Suprapubic skin (tissue), 4 donors: ENCODE measurements at regions not wholly inside any gene's neighbourhood (a gene's known extent, or its start where the extent isn't known, plus 50 kb on each side); places are given as distances from the start of the nearest gene placed in this dataset.

Source experiments
- DNase-seq, 2 donors: peaks; one replicate each; pipeline ENCODE4 v3.0.0-alpha.2; 2019; ENCODE audit warnings: low spot score in 2 of 2
- H3K27ac ChIP-seq: fragments of 200-600 bp; sonication (generic); one replicate; pipeline ENCODE4 v1.5.1; 2019
- H3K27me3 ChIP-seq: fragments of 200-600 bp; sonication (generic); one replicate; pipeline ENCODE4 v1.5.1; 2019
- H3K36me3 ChIP-seq: fragments of 200-600 bp; sonication (generic); one replicate; pipeline ENCODE4 v1.5.1; 2019
- H3K4me1 ChIP-seq: fragments of 200-600 bp; sonication (generic); one replicate; pipeline ENCODE4 v1.5.1; 2019
- H3K4me3 ChIP-seq: fragments of 200-600 bp; sonication (generic); one replicate; pipeline ENCODE4 v1.5.1; 2019; ENCODE audit warnings: mild to moderate bottlenecking
- H3K9me3 ChIP-seq: fragments of 200-600 bp; sonication (generic); one replicate; pipeline ENCODE4 v1.5.1; 2019
- EP300 ChIP-seq: sonication (generic); formaldehyde crosslinking; IDR thresholded peaks from one replicate; pipeline ENCODE4 v1.6.1; 2017; ENCODE audit warnings: antibody characterized with exemption
- POLR2A ChIP-seq, 2 donors: fragments of 450-650 bp; IDR thresholded peaks; one replicate each; pipeline ENCODE4 v1.6.1; 2017; ENCODE audit warnings: antibody characterized with exemption in 2 of 2, mild to moderate bottlenecking in 2 of 2, moderate library complexity in 2 of 2
- POLR2AphosphoS5 ChIP-seq, 3 donors: sonication (generic); formaldehyde crosslinking; IDR thresholded peaks; one replicate each; pipeline ENCODE4 v1.6.1; 2017; ENCODE audit warnings: antibody characterized with exemption in 3 of 3
- WGBS: methylation state at CpG from one replicate; pipeline ENCODE4 v1.1.5; 2018; 5-methylcytosine and 5-hydroxymethylcytosine counted together
- TF ChIP-seq, protein P1 (sequence below), 2 donors: fragments of 200-600 bp in 1 of 2; fragments of 450-650 bp in 1 of 2; sonication (generic) in 1 of 2; IDR thresholded peaks; one replicate each; pipeline ENCODE4 v1.5.1; 2016 to 2019; ENCODE audit warnings: antibody characterized with exemption in 2 of 2, mild to moderate bottlenecking in 1 of 2, moderate library complexity in 1 of 2

DNA sequence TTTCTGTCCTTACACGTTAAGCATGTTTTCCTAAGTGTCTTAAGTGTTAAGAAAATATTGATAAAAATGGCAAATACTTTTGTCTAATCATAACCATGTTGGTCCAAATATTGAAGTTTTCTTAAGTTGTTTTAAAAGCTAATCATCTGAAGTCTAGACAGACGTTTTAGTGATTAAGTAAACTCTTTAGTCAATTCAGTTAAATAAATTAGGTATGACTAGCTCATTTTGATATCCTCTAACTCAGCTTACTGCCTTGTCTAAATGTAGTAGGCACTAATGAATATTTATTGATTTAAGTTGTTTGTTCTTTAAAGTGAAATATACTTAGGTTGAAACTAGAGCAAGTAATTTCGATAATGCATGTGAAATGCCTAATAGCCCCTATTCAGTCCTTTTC, 471.8 kb upstream of the CHST9 start:
- DNase-seq, result no peak
- WGBS, result 41% methylated on average over 3 of the region's 3 CpGs
- Histone ChIP-seq H3K9me3 (no peaks in the 10 kb centered on the region), H3K36me3 (no peaks in the 10 kb centered on the region), H3K4me1 (no peaks in the 10 kb centered on the region), H3K27me3 (no peaks in the 10 kb centered on the region), H3K4me3 (no peak overlapping the region), H3K27ac (no peak overlapping the region)
- TF ChIP-seq POLR2AphosphoS5 (IDR thresholded peaks at IDR 0.05), result no peak
- TF ChIP-seq, protein P1, sequence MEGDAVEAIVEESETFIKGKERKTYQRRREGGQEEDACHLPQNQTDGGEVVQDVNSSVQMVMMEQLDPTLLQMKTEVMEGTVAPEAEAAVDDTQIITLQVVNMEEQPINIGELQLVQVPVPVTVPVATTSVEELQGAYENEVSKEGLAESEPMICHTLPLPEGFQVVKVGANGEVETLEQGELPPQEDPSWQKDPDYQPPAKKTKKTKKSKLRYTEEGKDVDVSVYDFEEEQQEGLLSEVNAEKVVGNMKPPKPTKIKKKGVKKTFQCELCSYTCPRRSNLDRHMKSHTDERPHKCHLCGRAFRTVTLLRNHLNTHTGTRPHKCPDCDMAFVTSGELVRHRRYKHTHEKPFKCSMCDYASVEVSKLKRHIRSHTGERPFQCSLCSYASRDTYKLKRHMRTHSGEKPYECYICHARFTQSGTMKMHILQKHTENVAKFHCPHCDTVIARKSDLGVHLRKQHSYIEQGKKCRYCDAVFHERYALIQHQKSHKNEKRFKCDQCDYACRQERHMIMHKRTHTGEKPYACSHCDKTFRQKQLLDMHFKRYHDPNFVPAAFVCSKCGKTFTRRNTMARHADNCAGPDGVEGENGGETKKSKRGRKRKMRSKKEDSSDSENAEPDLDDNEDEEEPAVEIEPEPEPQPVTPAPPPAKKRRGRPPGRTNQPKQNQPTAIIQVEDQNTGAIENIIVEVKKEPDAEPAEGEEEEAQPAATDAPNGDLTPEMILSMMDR (IDR thresholded peaks at IDR 0.05), result no peak
- TF ChIP-seq EP300, result no peak
- TF ChIP-seq POLR2A (IDR thresholded peaks at IDR 0.05), result no peak

DNA sequence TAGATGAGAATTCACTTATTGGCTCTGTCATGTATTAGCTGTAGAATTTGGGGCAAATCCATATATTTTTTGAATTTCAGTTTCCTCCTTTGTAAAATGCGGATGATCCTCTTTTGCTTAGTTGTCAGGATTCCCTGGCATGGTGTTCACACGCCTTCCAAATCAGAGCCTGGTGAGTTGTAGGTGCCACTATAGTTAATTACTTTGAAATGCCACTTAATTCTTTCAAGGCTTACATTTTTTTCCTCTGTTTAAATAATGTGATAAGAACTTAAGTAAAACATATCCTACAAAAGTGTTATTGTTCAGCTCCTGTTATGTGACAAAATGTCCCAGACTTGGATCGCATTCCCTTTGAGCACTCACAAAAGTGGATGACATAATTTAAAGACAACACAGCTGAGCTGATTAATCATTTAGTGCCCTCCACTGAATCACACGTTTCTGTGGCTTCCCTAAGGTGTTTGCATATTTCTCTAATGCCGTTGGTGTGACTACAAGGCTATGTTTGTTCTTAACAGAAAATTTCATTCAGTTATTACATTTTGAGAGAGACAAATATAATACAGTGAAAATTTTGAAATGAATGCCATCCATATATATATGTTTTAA, 471.2 kb upstream of the CHST9 start:
- WGBS, result 51% methylated on average over 5 of the region's 5 CpGs
- H3K4me3 ChIP-seq, result no peak overlapping the region
- no peak overlapping the region for H3K27ac ChIP-seq
- DNase-seq, result no peak
- H3K4me1 ChIP-seq, result no peaks in the 10 kb centered on the region
- no peaks in the 10 kb centered on the region for H3K27me3 ChIP-seq
- H3K9me3 ChIP-seq, result no peaks in the 10 kb centered on the region
- TF ChIP-seq POLR2A (IDR thresholded peaks at IDR 0.05) (no peak), EP300 (no peak), POLR2AphosphoS5 (IDR thresholded peaks at IDR 0.05) (no peak)
- TF ChIP-seq, protein P1 (IDR thresholded peaks at IDR 0.05), result no peak
- H3K36me3 ChIP-seq, result no peaks in the 10 kb centered on the region

DNA sequence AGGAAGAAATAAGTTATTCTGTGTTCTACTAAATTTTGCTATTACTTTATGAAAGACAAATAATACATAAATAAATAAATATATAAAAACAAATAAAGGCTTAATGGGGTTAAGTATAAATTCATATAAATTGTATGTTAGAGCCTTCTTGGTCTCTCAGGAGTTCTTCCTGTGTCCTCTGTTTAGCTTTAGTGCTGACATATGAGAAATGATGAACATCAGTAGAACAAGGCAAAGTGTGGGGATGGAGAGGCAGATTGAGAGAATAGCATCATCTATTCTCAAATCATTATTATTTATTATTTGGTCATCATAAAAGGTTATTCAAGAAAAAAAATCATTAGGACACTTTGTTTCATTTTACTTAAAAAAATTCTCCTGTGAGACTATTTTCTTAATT, 468.1 kb upstream of the CHST9 start:
- Histone ChIP-seq H3K4me3 (no peak overlapping the region), H3K27me3 (no peaks in the 10 kb centered on the region), H3K27ac (no peak overlapping the region), H3K36me3 (no peaks in the 10 kb centered on the region), H3K9me3 (no peaks in the 10 kb centered on the region), H3K4me1 (no peaks in the 10 kb centered on the region)
- TF ChIP-seq, protein P1 (IDR thresholded peaks at IDR 0.05), result no peak
- TF ChIP-seq POLR2AphosphoS5 (IDR thresholded peaks at IDR 0.05) (no peak), POLR2A (IDR thresholded peaks at IDR 0.05) (no peak), EP300 (no peak)
- no peak for DNase-seq

DNA sequence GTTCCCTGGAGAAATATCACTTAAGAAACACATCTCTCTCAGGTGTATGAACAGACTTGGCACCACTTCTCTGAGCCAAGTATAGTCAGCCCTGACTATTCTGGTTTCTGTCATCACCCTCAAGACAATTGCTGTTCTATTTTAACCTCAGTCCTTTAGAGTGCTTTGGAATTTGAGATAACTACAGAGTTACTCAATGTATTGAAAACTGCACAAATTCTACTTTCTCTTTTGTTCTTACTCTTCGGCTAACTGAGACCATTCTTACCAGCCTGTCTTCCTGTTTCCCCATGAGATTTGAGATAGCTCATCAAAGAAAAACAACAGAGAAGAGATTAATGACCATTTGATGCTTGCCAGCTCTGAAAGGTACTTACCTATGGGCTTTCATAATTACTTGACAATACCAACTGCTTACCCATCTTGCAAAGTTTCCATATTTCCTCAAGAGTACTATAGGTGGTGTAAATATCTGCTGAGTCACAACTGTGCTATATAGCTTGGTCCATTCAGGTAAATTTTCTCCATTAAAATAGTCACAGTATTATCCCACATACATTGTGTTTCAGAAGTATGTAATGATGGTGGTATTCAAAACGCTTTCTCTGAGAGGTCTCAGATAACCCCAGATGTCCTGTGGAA, 467.5 kb upstream of the CHST9 start:
- Histone ChIP-seq H3K27ac (no peak overlapping the region), H3K4me1 (no peaks in the 10 kb centered on the region), H3K9me3 (no peaks in the 10 kb centered on the region), H3K27me3 (no peaks in the 10 kb centered on the region), H3K4me3 (no peak overlapping the region), H3K36me3 (no peaks in the 10 kb centered on the region)
- TF ChIP-seq, protein P1 (IDR thresholded peaks at IDR 0.05), result no peak
- TF ChIP-seq EP300, result no peak
- no peak for TF ChIP-seq POLR2A (IDR thresholded peaks at IDR 0.05)
- 74% methylated on average over 2 of the region's 2 CpGs for WGBS
- DNase-seq, result no peak

DNA sequence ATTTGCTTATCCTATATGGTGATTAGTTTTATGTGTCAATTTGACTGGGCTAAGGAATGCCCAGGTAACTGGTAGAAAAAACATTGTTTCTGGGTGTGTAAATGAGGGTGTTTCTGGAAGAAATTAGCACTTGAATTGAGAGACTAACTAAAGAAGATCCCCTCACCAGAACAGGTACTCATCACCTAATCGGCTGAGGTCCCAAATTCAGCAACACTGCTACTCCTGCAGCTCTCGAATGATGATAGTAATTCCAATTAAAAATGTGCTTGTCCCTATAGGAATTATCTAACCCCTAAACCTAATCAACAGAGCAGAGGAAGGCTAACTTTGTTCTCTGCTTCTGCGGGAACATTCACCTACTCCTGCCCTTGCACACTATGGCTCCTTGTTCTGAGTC, 464.5 kb upstream of the CHST9 start:
- Histone ChIP-seq H3K27me3 (no peaks in the 10 kb centered on the region), H3K4me1 (no peaks in the 10 kb centered on the region), H3K4me3 (no peak overlapping the region), H3K9me3 (no peaks in the 10 kb centered on the region), H3K27ac (no peak overlapping the region), H3K36me3 (no peaks in the 10 kb centered on the region)
- DNase-seq, result no peak
- TF ChIP-seq POLR2A (IDR thresholded peaks at IDR 0.05) (no peak), EP300 (no peak), POLR2AphosphoS5 (IDR thresholded peaks at IDR 0.05) (no peak)
- TF ChIP-seq, protein P1 (IDR thresholded peaks at IDR 0.05), result no peak
- 89% methylated on average over 3 of the region's 3 CpGs for WGBS
